MCF 10A (cell line): ENCODE measurements at regions not wholly inside any gene's neighbourhood (a gene's known extent, or its start where the extent isn't known, plus 50 kb on each side); places are given as distances from the start of the nearest gene placed in this dataset.

Source experiments
- BruUV-seq: library from RNA; stranded (reverse); fragments of 400-500 nt; replicated peaks from 2 replicates; lab custom pipeline; 2021; lab: Mats Ljungman, UMichigan
- CTCF ChIA-PET: fragments of 300-600 bp; sonication (Branson Sonifier 250); formaldehyde crosslinking; extraction: SDS; loops from one replicate; lab custom pipeline; 2021; ENCODE audit warnings: antibody characterized with exemption, inconsistent platforms; lab: Yijun Ruan, JAX
- POLR2A ChIA-PET: fragments of 300-600, 350-650 bp; sonication (Branson Sonifier 250); formaldehyde crosslinking; extraction: SDS; loops from one replicate; lab custom pipeline; 2020; ENCODE audit warnings: antibody characterized with exemption, inconsistent platforms; lab: Yijun Ruan, JAX
- DNase-seq: peaks from one replicate; pipeline ENCODE4 v3.0.0-alpha.2; 2018; ENCODE audit not compliant: unreplicated experiment
- H3K27ac Mint-ChIP-seq: one replicate; pipeline ENCODE4 v1.8.0; 2022; ENCODE audit warnings: mild to moderate bottlenecking, low read depth, mixed read lengths; ENCODE audit not compliant: unreplicated experiment
- H3K27me3 Mint-ChIP-seq: one replicate; pipeline ENCODE4 v1.8.0; 2022; ENCODE audit warnings: mixed read lengths; ENCODE audit not compliant: insufficient read depth, unreplicated experiment
- H3K36me3 Mint-ChIP-seq: one replicate; pipeline ENCODE4 v1.8.0; 2022; ENCODE audit warnings: mild to moderate bottlenecking, moderate library complexity, mixed read lengths; ENCODE audit not compliant: insufficient read depth, unreplicated experiment
- H3K4me1 Mint-ChIP-seq: one replicate; pipeline ENCODE4 v1.8.0; 2022; ENCODE audit warnings: mixed read lengths; ENCODE audit not compliant: insufficient read depth, unreplicated experiment
- H3K4me3 Mint-ChIP-seq: one replicate; pipeline ENCODE4 v1.8.0; 2022; ENCODE audit warnings: mild to moderate bottlenecking, moderate library complexity, mixed read lengths; ENCODE audit not compliant: unreplicated experiment
- H3K9me3 Mint-ChIP-seq: one replicate; pipeline ENCODE4 v1.8.0; 2022; ENCODE audit warnings: mixed read lengths; ENCODE audit not compliant: unreplicated experiment
- intact Hi-C: fragments of 100-400 bp; cut with micrococcal nuclease; formaldehyde crosslinking; loops from 2 replicates; pipeline ENCODE4 v1.14.1; 2022
- TF ChIP-seq, protein P1 (sequence below): fragments of 200-600 bp; IDR thresholded peaks from one replicate; pipeline ENCODE4 v1.8.0; 2022; ENCODE audit warnings: antibody characterized with exemption, mild to moderate bottlenecking; ENCODE audit not compliant: unreplicated experiment

DNA sequence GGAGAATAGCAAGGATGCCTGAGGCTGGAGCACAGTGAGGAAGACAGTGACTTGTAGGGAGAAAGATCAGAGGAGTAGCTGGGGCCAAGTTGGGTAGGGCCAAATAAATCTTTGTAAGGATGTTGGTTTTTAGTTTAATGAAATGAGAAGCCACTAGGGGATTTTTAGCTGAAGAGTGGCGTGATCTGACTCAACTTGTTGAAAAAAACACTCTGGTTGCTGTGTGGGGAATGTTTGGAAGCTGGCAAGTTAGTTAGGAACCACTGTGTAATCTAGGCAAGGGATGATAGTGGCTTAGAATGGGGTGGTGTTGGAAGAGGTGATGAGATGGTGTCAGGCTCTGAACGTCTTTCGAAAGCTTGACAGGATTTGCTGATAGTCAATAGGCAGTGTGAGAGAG, 176.1 kb upstream of the HDDC2 start:
- H3K9me3 Mint-ChIP-seq = no peaks in the 10 kb centered on the region

DNA sequence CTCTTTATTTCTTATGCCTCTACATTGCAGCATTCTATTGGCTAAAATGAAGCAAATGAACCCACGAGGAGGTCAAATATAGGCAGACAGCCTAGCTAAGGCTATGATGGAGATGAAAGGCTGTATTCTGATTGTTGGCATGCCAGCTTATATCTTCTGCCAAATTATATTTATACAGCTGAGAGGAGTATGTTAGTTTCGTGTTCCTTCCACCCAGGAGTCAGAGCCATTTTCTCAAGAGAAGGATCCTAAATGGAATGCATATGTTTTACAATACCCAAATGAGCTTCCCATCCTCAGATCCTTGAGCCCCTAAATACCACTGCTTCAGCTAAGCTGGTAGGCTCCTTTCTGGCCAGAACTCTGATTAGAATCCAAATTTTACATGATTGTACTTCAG, 178.4 kb upstream of the HDDC2 start:
- DNase-seq = no peak
- Mint-ChIP-seq H3K9me3 (no peaks in the 10 kb centered on the region), H3K27ac (no peak overlapping the region), H3K4me3 (no peak overlapping the region), H3K36me3 (no peaks in the 10 kb centered on the region), H3K27me3 (peaks cover 49% of the 10 kb centered on the region), H3K4me1 (no peaks in the 10 kb centered on the region)
- intact Hi-C loops = no loop called here
- CTCF ChIA-PET = interaction anchor here (1.2 kb wide), 1 partner anchor 63 kb away, joined by 3 read pairs; no protein-coding TSS in a partner anchor
- BruUV-seq = no TSS peak
- POLR2A ChIA-PET = no interaction called here
- TF ChIP-seq, protein P1, sequence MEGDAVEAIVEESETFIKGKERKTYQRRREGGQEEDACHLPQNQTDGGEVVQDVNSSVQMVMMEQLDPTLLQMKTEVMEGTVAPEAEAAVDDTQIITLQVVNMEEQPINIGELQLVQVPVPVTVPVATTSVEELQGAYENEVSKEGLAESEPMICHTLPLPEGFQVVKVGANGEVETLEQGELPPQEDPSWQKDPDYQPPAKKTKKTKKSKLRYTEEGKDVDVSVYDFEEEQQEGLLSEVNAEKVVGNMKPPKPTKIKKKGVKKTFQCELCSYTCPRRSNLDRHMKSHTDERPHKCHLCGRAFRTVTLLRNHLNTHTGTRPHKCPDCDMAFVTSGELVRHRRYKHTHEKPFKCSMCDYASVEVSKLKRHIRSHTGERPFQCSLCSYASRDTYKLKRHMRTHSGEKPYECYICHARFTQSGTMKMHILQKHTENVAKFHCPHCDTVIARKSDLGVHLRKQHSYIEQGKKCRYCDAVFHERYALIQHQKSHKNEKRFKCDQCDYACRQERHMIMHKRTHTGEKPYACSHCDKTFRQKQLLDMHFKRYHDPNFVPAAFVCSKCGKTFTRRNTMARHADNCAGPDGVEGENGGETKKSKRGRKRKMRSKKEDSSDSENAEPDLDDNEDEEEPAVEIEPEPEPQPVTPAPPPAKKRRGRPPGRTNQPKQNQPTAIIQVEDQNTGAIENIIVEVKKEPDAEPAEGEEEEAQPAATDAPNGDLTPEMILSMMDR = no peak

More for the DNA sequence above, 176.1 kb upstream of the HDDC2 start:
- peaks cover 26% of the 10 kb centered on the region for H3K27me3 Mint-ChIP-seq
- no peaks in the 10 kb centered on the region for H3K36me3 Mint-ChIP-seq
- no peak for DNase-seq
- H3K4me3 Mint-ChIP-seq = no peak overlapping the region
- CTCF ChIA-PET = interaction anchor here (0.6 kb wide), 3 partner anchors 9 to 166 kb away, joined by 3 read pairs; no protein-coding TSS in a partner anchor
- H3K27ac Mint-ChIP-seq = no peak overlapping the region
- POLR2A ChIA-PET = interaction anchor here (0.6 kb wide), 1 partner anchor 22 kb away, joined by 3 read pairs; no protein-coding TSS in a partner anchor
- no peaks in the 10 kb centered on the region for H3K4me1 Mint-ChIP-seq
- BruUV-seq = no TSS peak
- intact Hi-C loops = no loop called here
- TF ChIP-seq, protein P1 = no peak

DNA sequence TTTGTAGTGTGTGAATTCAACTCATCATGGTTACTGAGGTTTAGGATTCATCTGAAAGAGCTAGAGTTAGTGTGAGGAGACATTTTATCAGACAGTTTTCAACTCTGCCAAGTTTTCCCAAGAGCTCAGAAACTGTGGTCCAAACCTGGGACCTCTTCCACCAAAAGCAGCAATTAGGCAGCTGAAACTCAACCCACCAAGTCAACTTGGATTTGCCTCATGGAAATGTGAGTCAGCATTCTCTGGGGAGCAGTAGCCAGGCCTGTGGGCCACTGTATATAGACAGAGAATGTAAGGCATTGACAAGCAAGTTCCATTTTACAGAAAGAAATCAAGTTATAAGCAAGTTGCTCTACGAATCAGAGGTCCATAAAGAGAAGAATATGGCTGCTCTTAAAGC, 178.8 kb upstream of the HDDC2 start:
- Mint-ChIP-seq H3K4me1 (no peaks in the 10 kb centered on the region), H3K27ac (no peak overlapping the region), H3K4me3 (no peak overlapping the region), H3K9me3 (no peaks in the 10 kb centered on the region), H3K36me3 (no peaks in the 10 kb centered on the region), H3K27me3 (peaks cover 53% of the 10 kb centered on the region)
- ChIA-PET CTCF (interaction anchor here (1.2 kb wide), 1 partner anchor 63 kb away, joined by 3 read pairs; no protein-coding TSS in a partner anchor), POLR2A (no interaction called here)
- DNase-seq = no peak
- intact Hi-C loops = no loop called here
- TF ChIP-seq, protein P1 = no peak
- BruUV-seq = no TSS peak

DNA sequence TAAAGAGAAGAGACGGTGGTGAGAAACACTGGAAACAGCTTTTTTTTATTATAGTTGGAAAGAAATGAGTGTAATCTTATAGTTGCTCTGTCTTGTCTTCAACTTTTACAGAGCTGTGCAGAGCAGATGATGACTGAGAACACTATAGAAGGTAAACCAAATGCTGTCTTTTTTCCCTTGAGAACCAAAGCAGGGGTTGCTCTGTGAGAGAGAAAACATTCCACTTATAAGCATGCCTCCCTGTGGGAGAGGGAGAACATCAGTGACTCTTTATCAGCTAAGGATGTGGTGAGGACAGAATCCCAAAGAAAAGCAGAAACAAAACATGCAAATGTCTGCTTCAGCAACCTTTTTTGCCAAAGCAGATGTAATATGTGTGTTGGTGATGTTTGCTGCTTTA, 179.3 kb upstream of the HDDC2 start:
- H3K36me3 Mint-ChIP-seq = no peaks in the 10 kb centered on the region
- H3K4me3 Mint-ChIP-seq = no peak overlapping the region
- H3K27ac Mint-ChIP-seq = no peak overlapping the region
- TF ChIP-seq, protein P1 = no peak
- no TSS peak for BruUV-seq
- peaks cover 58% of the 10 kb centered on the region for H3K27me3 Mint-ChIP-seq
- CTCF ChIA-PET = interaction anchor here (0.6 to 1.2 kb wide), 2 partner anchors 26 to 62 kb away, joined by 3 read pairs; no protein-coding TSS in a partner anchor
- intact Hi-C loops = no loop called here
- DNase-seq = no peak
- H3K4me1 Mint-ChIP-seq = no peaks in the 10 kb centered on the region
- no peaks in the 10 kb centered on the region for H3K9me3 Mint-ChIP-seq
- POLR2A ChIA-PET = no interaction called here
